Esophagus muscularis mucosa (tissue), 3 donors: ENCODE measurements at regions not wholly inside any gene's neighbourhood (a gene's known extent, or its start where the extent isn't known, plus 50 kb on each side); places are given as distances from the start of the nearest gene placed in this dataset.

Experiments used
- CTCF ChIP-seq, 3 experiments: fragments of 200-600 bp in 2 of 3; fragments of 450-650 bp in 1 of 3; sonication (generic) in 2 of 3; IDR thresholded peaks; one replicate each; pipeline ENCODE4 v1.5.1; 2017 to 2019; ENCODE audit warnings: antibody characterized with exemption in 3 of 3, mild to moderate bottlenecking in 2 of 3, moderate library complexity in 1 of 3
- POLR2AphosphoS5 ChIP-seq, 2 donors: sonication (generic); formaldehyde crosslinking; IDR thresholded peaks; one replicate each; pipeline ENCODE4 v1.6.1; 2017; ENCODE audit warnings: antibody characterized with exemption in 2 of 2

DNA sequence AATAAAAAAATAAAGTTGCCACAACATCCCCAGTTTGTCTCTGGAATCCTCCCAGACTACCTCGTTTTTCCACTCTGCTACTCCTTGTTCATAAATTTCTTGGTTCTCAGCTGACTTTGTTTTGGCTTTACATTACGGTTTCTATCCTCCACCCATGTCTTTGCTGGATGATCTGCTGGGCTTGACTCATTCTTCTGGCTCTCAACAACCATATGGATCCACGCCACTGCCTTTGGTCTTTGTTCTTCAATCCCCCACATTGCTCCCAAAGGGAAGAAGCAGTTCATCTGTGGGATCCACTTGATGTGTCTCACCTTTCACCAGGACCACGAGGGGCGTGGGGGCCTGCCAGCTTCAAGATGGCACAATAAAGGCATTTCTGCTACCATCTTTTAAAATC lies 67.1 kb upstream of the NBL1 start:
- TF ChIP-seq CTCF (IDR thresholded peaks at IDR 0.05) (no peak), POLR2AphosphoS5 (IDR thresholded peaks at IDR 0.05) (no peak)
